ENCODE measurements at regions not wholly inside any gene's neighbourhood (a gene's known extent, or its start where the extent isn't known, plus 50 kb on each side); places are given as distances from the start of the nearest gene placed in this dataset.

DNA sequence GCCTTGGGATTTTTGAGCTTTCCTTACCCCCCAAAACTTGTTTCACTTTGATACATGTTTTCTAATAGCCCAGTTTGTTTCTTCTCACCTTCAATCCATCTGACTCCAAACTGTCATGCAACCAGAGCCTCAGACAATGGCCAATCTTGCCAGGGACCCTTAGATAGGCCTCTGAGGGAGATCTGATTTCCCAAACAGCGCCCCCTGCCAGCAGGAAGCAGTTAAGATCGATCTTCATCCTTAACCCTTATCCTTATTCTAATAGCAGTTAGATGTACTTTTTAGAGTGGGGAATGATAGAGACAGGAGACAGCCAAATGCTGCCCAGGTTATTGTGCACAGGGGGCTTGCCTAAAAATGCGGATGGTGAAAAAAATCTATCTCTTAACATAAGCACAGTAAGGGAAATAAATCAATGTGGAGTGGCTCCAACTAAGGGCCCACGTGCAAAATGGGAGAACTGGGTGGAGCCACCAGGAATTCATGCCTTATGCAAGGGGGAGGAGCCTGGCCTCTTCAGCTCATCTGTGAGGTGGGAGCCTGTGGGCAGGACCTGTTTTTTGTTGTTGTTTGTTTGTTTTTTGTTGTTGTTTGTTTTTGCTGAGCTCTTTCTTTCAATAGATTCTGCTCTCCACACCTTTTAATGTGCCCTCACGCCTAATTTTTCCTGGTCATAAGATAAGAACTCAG is 833.6 kb upstream of the AGA start:
- Histone ChIP-seq H3K27ac (ENCODE audit: low read length) (no peak overlapping the region), H3K4me1 (ENCODE audit: control insufficient read depth in 1 of 2, extremely low read depth in 1 of 2, insufficient read depth in 2 of 2, low read length in 2 of 2) (no peaks in the 10 kb centered on the region), H3K4me3 (ENCODE audit: control insufficient read depth in 1 of 2, extremely low read depth in 1 of 2, low read length in 1 of 2) (no peak overlapping the region), H3K9me3 (no peaks in the 10 kb centered on the region), H3K27me3 (replicated peaks in 1 of 2; ENCODE audit: control insufficient read depth in 2 of 2, extremely low read depth in 1 of 2, insufficient read depth in 2 of 2, low read length in 1 of 2) (no peaks in the 10 kb centered on the region), H3K36me3 (ENCODE audit: control insufficient read depth in 2 of 2, extremely low read depth in 1 of 2, insufficient read depth in 1 of 2, low read length in 1 of 2) (no peaks in the 10 kb centered on the region)
- ChIA-PET POLR2A (no interaction called here), CTCF (no interaction called here)
- Mint-ChIP-seq H3K4me3 (no peak overlapping the region), H3K9me3 (peaks cover 0 to 6% (median 5%) of the 10 kb centered on the region in 3 donors), H3K4me1 (no peaks in the 10 kb centered on the region), H3K36me3 (no peaks in the 10 kb centered on the region), H3K27me3 (no peaks in the 10 kb centered on the region), H3K27ac (no peak overlapping the region)
- WGBS (ENCODE audit: insufficient coverage) = no CpG with 5 or more reads among the region's 5 CpGs
- ATAC-seq (replicated peaks in 1 of 4) (no peak), DNase-seq (no peak)

DNA sequence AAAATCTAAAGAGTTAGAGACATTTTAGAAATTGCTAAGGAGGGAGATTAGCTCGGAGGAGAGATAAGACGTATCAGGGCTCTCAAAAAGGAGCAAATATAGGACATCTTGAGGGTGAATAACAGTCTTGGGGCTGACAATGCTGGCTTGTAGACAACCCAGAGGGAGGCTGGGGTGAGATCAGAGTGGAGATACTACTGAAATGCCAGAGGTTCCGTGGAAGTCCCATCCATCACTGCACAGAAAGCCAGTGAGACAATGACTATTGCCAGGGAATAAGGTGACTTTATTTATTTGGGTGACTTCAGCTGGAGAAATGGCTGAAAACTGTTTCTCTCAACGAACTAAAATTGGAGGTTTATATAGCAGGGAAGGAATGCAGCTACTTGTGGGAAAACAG is 838.1 kb upstream of the AGA start:
- Histone ChIP-seq H3K4me1 (ENCODE audit: control insufficient read depth in 1 of 2, extremely low read depth in 1 of 2, insufficient read depth in 2 of 2, low read length in 2 of 2) (no peaks in the 10 kb centered on the region), H3K4me3 (ENCODE audit: control insufficient read depth in 1 of 2, extremely low read depth in 1 of 2, low read length in 1 of 2) (no peak overlapping the region), H3K27ac (ENCODE audit: low read length) (no peak overlapping the region), H3K27me3 (replicated peaks in 1 of 2; ENCODE audit: control insufficient read depth in 2 of 2, extremely low read depth in 1 of 2, insufficient read depth in 2 of 2, low read length in 1 of 2) (no peaks in the 10 kb centered on the region), H3K36me3 (ENCODE audit: control insufficient read depth in 2 of 2, extremely low read depth in 1 of 2, insufficient read depth in 1 of 2, low read length in 1 of 2) (no peaks in the 10 kb centered on the region), H3K9me3 (no peaks in the 10 kb centered on the region)
- ATAC-seq (replicated peaks in 1 of 4) (no peak), DNase-seq (no peak)
- POLR2A ChIA-PET = no interaction called here
- Mint-ChIP-seq H3K4me3 (no peak overlapping the region), H3K9me3 (peaks cover 0 to 9% (median 0%) of the 10 kb centered on the region in 3 donors), H3K36me3 (no peaks in the 10 kb centered on the region), H3K27me3 (no peaks in the 10 kb centered on the region), H3K4me1 (no peaks in the 10 kb centered on the region), H3K27ac (no peak overlapping the region)
- CTCF ChIA-PET = no interaction called here
- 69% methylated on average over 4 of the region's 4 CpGs for WGBS (ENCODE audit: insufficient coverage)

DNA sequence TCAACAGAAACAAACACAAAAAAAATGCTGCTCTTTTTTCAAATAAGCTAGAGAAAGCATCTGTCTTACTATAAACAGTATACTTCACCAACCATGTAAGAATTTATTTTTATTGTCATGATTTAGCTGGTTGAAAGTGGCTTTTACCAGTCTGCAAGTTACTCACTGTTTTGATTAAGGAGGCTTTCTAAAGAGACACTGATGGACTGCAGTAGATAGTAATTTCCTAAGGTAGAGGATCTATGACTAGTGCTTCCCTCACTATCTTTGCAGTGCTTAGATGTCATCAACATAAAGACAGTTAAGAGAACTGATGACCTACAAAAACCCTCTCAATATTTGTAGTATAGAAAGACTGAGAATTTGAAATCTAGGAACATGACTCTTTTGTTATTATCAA is 846.2 kb upstream of the AGA start:
- CTCF ChIA-PET = no interaction called here
- Mint-ChIP-seq H3K27me3 (no peaks in the 10 kb centered on the region), H3K36me3 (no peaks in the 10 kb centered on the region), H3K9me3 (peaks cover 0 to 4% (median 3%) of the 10 kb centered on the region in 3 donors), H3K4me3 (no peak overlapping the region), H3K27ac (no peak overlapping the region), H3K4me1 (no peaks in the 10 kb centered on the region)
- Histone ChIP-seq H3K4me3 (ENCODE audit: control insufficient read depth in 1 of 2, extremely low read depth in 1 of 2, low read length in 1 of 2) (no peak overlapping the region), H3K27me3 (replicated peaks in 1 of 2; ENCODE audit: control insufficient read depth in 2 of 2, extremely low read depth in 1 of 2, insufficient read depth in 2 of 2, low read length in 1 of 2) (no peaks in the 10 kb centered on the region), H3K36me3 (ENCODE audit: control insufficient read depth in 2 of 2, extremely low read depth in 1 of 2, insufficient read depth in 1 of 2, low read length in 1 of 2) (no peaks in the 10 kb centered on the region), H3K27ac (ENCODE audit: low read length) (no peak overlapping the region), H3K9me3 (no peaks in the 10 kb centered on the region), H3K4me1 (ENCODE audit: control insufficient read depth in 1 of 2, extremely low read depth in 1 of 2, insufficient read depth in 2 of 2, low read length in 2 of 2) (no peaks in the 10 kb centered on the region)
- POLR2A ChIA-PET = no interaction called here
- DNase-seq (no peak), ATAC-seq (replicated peaks in 1 of 4) (no peak)

DNA sequence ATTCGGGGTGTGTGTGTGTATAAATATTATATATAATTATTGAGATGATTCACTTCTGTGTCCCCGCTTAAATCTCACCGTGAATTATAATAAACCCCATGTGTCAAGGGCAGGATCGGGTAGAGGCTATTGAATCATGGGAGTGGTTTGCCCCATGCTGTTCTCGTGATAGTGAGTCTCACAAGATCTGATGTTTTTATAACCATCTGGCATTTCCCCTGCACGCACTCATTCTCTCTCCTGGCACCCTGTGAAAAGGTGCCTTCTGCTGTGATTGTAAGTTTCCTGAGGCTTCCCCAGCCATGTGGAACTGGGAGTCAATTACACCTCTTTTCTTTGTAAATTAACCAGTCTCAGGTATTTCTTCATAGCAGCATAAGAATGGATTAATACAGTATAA is 851.4 kb upstream of the AGA start:
- Mint-ChIP-seq H3K27ac (no peak overlapping the region), H3K4me3 (no peak overlapping the region), H3K27me3 (no peaks in the 10 kb centered on the region), H3K4me1 (no peaks in the 10 kb centered on the region), H3K9me3 (peaks cover 0 to 7% (median 5%) of the 10 kb centered on the region in 3 donors), H3K36me3 (no peaks in the 10 kb centered on the region)
- POLR2A ChIA-PET = no interaction called here
- Histone ChIP-seq H3K9me3 (no peaks in the 10 kb centered on the region), H3K4me1 (ENCODE audit: control insufficient read depth in 1 of 2, extremely low read depth in 1 of 2, insufficient read depth in 2 of 2, low read length in 2 of 2) (no peaks in the 10 kb centered on the region), H3K36me3 (ENCODE audit: control insufficient read depth in 2 of 2, extremely low read depth in 1 of 2, insufficient read depth in 1 of 2, low read length in 1 of 2) (no peaks in the 10 kb centered on the region), H3K27me3 (replicated peaks in 1 of 2; ENCODE audit: control insufficient read depth in 2 of 2, extremely low read depth in 1 of 2, insufficient read depth in 2 of 2, low read length in 1 of 2) (no peaks in the 10 kb centered on the region), H3K4me3 (ENCODE audit: control insufficient read depth in 1 of 2, extremely low read depth in 1 of 2, low read length in 1 of 2) (no peak overlapping the region), H3K27ac (ENCODE audit: low read length) (no peak overlapping the region)
- ATAC-seq (replicated peaks in 1 of 4) = no peak
- DNase-seq = no peak
- 100% methylated on average over 1 of the region's 6 CpGs for WGBS (ENCODE audit: insufficient coverage)
- CTCF ChIA-PET = no interaction called here

DNA sequence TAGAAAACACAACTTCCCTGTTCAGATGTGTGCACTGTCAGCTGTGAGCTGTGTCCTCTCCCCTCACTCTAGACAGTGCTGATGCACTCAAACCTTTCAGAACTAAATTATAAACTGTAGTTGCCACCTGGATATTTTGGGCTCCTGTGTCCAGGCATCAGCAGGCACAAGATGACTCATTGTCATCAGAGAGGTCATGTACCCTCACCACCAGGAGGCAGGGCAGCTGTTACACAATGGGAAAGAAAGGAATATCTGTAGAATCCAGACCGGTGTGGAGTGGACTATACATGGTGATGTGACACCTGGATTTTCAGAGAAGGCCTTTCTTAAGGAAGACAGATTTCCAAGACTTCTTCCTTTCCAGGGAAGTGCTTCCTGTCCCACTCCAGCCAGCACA is 854.4 kb upstream of the AGA start:
- Histone ChIP-seq H3K27me3 (replicated peaks in 1 of 2; ENCODE audit: control insufficient read depth in 2 of 2, extremely low read depth in 1 of 2, insufficient read depth in 2 of 2, low read length in 1 of 2) (no peaks in the 10 kb centered on the region), H3K4me3 (ENCODE audit: control insufficient read depth in 1 of 2, extremely low read depth in 1 of 2, low read length in 1 of 2) (no peak overlapping the region), H3K27ac (ENCODE audit: low read length) (no peak overlapping the region), H3K36me3 (ENCODE audit: control insufficient read depth in 2 of 2, extremely low read depth in 1 of 2, insufficient read depth in 1 of 2, low read length in 1 of 2) (no peaks in the 10 kb centered on the region), H3K4me1 (ENCODE audit: control insufficient read depth in 1 of 2, extremely low read depth in 1 of 2, insufficient read depth in 2 of 2, low read length in 2 of 2) (no peaks in the 10 kb centered on the region), H3K9me3 (no peaks in the 10 kb centered on the region)
- no peak for DNase-seq
- POLR2A ChIA-PET = interaction anchor here in 1 of 2 donors (0.5 kb wide), 1 partner anchor 9 kb away, joined by 10 read pairs; no protein-coding TSS in a partner anchor
- 100% methylated on average over 1 of the region's 1 CpG for WGBS (ENCODE audit: insufficient coverage)
- Mint-ChIP-seq H3K4me3 (no peak overlapping the region), H3K4me1 (no peaks in the 10 kb centered on the region), H3K27me3 (no peaks in the 10 kb centered on the region), H3K27ac (no peak overlapping the region), H3K9me3 (peaks cover 4 to 10% (median 6%) of the 10 kb centered on the region in 3 donors), H3K36me3 (no peaks in the 10 kb centered on the region)
- CTCF ChIA-PET = no interaction called here
- no peak for ATAC-seq (replicated peaks in 1 of 4)

DNA sequence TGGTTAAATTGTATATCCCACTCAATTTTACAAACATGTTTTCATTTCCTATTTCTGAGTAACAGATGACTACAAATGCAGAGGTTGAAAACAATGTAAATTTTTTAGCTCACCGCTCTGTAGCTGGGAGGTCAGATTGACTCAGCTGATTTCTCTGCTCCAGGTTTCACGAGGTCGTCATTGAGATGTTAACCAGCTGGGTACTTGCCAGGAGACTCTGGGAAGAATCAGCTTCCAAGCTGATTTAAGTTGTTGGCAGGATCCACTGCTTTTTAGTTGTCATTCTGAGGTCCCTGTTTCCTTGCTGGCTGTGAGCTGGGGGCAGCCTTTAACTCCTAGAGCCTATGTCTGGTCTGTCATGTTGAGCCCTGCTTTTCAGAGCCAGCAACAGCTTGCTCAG is 864.3 kb upstream of the AGA start:
- ATAC-seq (replicated peaks in 1 of 4) (no peak), DNase-seq (no peak)
- H3K9me3 Mint-ChIP-seq = peaks cover 4 to 7% (median 4%) of the 10 kb centered on the region in 3 donors
- H3K36me3 ChIP-seq (ENCODE audit: control insufficient read depth in 2 of 2, extremely low read depth in 1 of 2, insufficient read depth in 1 of 2, low read length in 1 of 2) = no peaks in the 10 kb centered on the region
- H3K4me1 ChIP-seq (ENCODE audit: control insufficient read depth in 1 of 2, extremely low read depth in 1 of 2, insufficient read depth in 2 of 2, low read length in 2 of 2) = no peaks in the 10 kb centered on the region
- no peak overlapping the region for H3K4me3 Mint-ChIP-seq
- CTCF ChIA-PET = no interaction called here
- no peaks in the 10 kb centered on the region for H3K36me3 Mint-ChIP-seq
- no peak overlapping the region for H3K4me3 ChIP-seq (ENCODE audit: control insufficient read depth in 1 of 2, extremely low read depth in 1 of 2, low read length in 1 of 2)
- POLR2A ChIA-PET = no interaction called here
- H3K27me3 ChIP-seq (replicated peaks in 1 of 2; ENCODE audit: control insufficient read depth in 2 of 2, extremely low read depth in 1 of 2, insufficient read depth in 2 of 2, low read length in 1 of 2) = no peaks in the 10 kb centered on the region
- H3K9me3 ChIP-seq = no peaks in the 10 kb centered on the region
- 90% methylated on average over 3 of the region's 3 CpGs for WGBS (ENCODE audit: insufficient coverage)
- H3K4me1 Mint-ChIP-seq = no peaks in the 10 kb centered on the region
- no peak overlapping the region for H3K27ac ChIP-seq (ENCODE audit: low read length)
- no peak overlapping the region for H3K27ac Mint-ChIP-seq
- H3K27me3 Mint-ChIP-seq = no peaks in the 10 kb centered on the region

DNA sequence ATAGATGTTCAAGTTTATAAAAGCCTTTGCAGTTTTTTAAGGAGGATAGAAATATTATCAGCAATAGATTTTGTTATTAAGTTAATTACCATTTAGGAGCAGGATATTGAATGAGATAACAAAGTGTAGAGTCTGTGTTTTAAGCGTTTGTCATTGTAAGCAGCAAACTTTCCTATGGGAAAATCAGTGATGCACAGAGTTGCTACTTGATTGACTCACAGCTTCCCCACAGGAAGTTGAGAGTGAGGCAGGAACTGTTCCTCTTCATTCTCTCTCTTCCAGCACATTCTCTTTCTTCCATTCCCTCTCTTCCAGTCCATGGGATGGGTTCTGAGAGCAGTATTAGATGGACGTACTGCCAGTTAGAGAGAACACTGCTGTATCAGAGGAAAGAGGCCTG is 867.7 kb upstream of the AGA start:
- Mint-ChIP-seq H3K4me1 (no peaks in the 10 kb centered on the region), H3K36me3 (no peaks in the 10 kb centered on the region), H3K9me3 (peaks cover 4 to 7% (median 4%) of the 10 kb centered on the region in 3 donors), H3K27me3 (no peaks in the 10 kb centered on the region), H3K27ac (no peak overlapping the region), H3K4me3 (no peak overlapping the region)
- no peak for DNase-seq
- no peaks in the 10 kb centered on the region for H3K36me3 ChIP-seq (ENCODE audit: control insufficient read depth in 2 of 2, extremely low read depth in 1 of 2, insufficient read depth in 1 of 2, low read length in 1 of 2)
- no peaks in the 10 kb centered on the region for H3K4me1 ChIP-seq (ENCODE audit: control insufficient read depth in 1 of 2, extremely low read depth in 1 of 2, insufficient read depth in 2 of 2, low read length in 2 of 2)
- H3K27ac ChIP-seq (ENCODE audit: low read length) = no peak overlapping the region
- ChIA-PET POLR2A (no interaction called here), CTCF (no interaction called here)
- no CpG with 5 or more reads among the region's 2 CpGs for WGBS (ENCODE audit: insufficient coverage)
- H3K27me3 ChIP-seq (replicated peaks in 1 of 2; ENCODE audit: control insufficient read depth in 2 of 2, extremely low read depth in 1 of 2, insufficient read depth in 2 of 2, low read length in 1 of 2) = no peaks in the 10 kb centered on the region
- H3K9me3 ChIP-seq = no peaks in the 10 kb centered on the region
- H3K4me3 ChIP-seq (ENCODE audit: control insufficient read depth in 1 of 2, extremely low read depth in 1 of 2, low read length in 1 of 2) = no peak overlapping the region
- no peak for ATAC-seq (replicated peaks in 1 of 4)
